GM23338 (cell line): ENCODE measurements at regions not wholly inside any gene's neighbourhood (a gene's known extent, or its start where the extent isn't known, plus 50 kb on each side); places are given as distances from the start of the nearest gene placed in this dataset.

Source experiments
- ATAC-seq: fragments of 200-7000 bp; cut with Tn5 transposase; 3 replicates; pipeline ENCODE4 v1.9.1; 2020
- DNase-seq: peaks from one replicate; pipeline ENCODE4 v3.0.0-alpha.2; 2015; ENCODE audit warnings: low spot score
- H2AFZ ChIP-seq: fragments of 200-600 bp; sonication (generic); 2 replicates; pipeline ENCODE4 v1.8.0; 2016; ENCODE audit warnings: antibody characterized with exemption, mild to moderate bottlenecking, moderate library complexity
- H3F3A ChIP-seq: fragments of 200-600 bp; sonication (generic); replicated peaks from 2 replicates; pipeline ENCODE4 v1.8.0; 2017; ENCODE audit warnings: antibody characterized with exemption, mixed run types, low read depth
- H3K27ac ChIP-seq: fragments of 200-600 bp; sonication (generic); 2 replicates; pipeline ENCODE4 v1.6.1; 2016; ENCODE audit warnings: low read depth
- H3K27me3 ChIP-seq: fragments of 200-600 bp; sonication (generic); 2 replicates; pipeline ENCODE4 v1.8.0; 2016; ENCODE audit warnings: mild to moderate bottlenecking, mixed run types, moderate library complexity; ENCODE audit not compliant: insufficient read depth
- H3K36me3 ChIP-seq: fragments of 200-600 bp; sonication (generic); 2 replicates; pipeline ENCODE4 v1.8.0; 2016; ENCODE audit warnings: mild to moderate bottlenecking; ENCODE audit not compliant: insufficient read depth
- H3K4me1 ChIP-seq: fragments of 200-600 bp; sonication (generic); 2 replicates; pipeline ENCODE4 v1.8.0; 2016; ENCODE audit warnings: mild to moderate bottlenecking, moderate library complexity; ENCODE audit not compliant: insufficient read depth
- H3K4me2 ChIP-seq: fragments of 200-600 bp; sonication (generic); 2 replicates; pipeline ENCODE4 v1.7.1; 2017; ENCODE audit warnings: mixed run types
- H3K4me3 ChIP-seq: fragments of 200-600 bp; sonication (generic); 2 replicates; pipeline ENCODE4 v1.6.1; 2016; ENCODE audit warnings: mixed run types
- H3K79me2 ChIP-seq: fragments of 200-600 bp; sonication (generic); replicated peaks from 2 replicates; pipeline ENCODE4 v1.8.0; 2017; ENCODE audit warnings: mild to moderate bottlenecking; ENCODE audit not compliant: insufficient read depth
- H3K9me2 ChIP-seq: fragments of 200-600 bp; sonication (generic); 2 replicates; pipeline ENCODE4 v1.8.0; 2017; ENCODE audit not compliant: insufficient read depth
- H4K20me1 ChIP-seq: fragments of 200-600 bp; sonication (generic); replicated peaks from 2 replicates; pipeline ENCODE4 v1.8.0; 2017; ENCODE audit warnings: mild to moderate bottlenecking; ENCODE audit not compliant: insufficient read depth
- H3K27ac Mint-ChIP-seq: 2 replicates; pipeline ENCODE4 v1.8.0; 2020; ENCODE audit warnings: inconsistent platforms, mild to moderate bottlenecking, moderate library complexity, mixed read lengths
- H3K27me3 Mint-ChIP-seq: 3 replicates; pipeline ENCODE4 v1.8.0; 2022; ENCODE audit warnings: low read depth, mild to moderate bottlenecking, moderate library complexity, mixed read lengths, inconsistent platforms; ENCODE audit not compliant: insufficient read depth, poor library complexity
- H3K36me3 Mint-ChIP-seq: 3 replicates; pipeline ENCODE4 v1.8.0; 2021; ENCODE audit warnings: low read depth, mild to moderate bottlenecking, inconsistent platforms, moderate library complexity, mixed read lengths
- H3K4me1 Mint-ChIP-seq: 3 replicates; pipeline ENCODE4 v1.8.0; 2020; ENCODE audit warnings: mild to moderate bottlenecking, inconsistent platforms, mixed read lengths
- H3K4me3 Mint-ChIP-seq: 3 replicates; pipeline ENCODE4 v1.8.0; 2021; ENCODE audit warnings: moderate library complexity, mild to moderate bottlenecking, inconsistent platforms, mixed read lengths
- H3K9me3 Mint-ChIP-seq: 3 replicates; pipeline ENCODE4 v1.8.0; 2020; ENCODE audit warnings: moderate library complexity, mild to moderate bottlenecking, inconsistent platforms, mixed read lengths
- CREB1 ChIP-seq: fragments of 250-450 bp; sonication (Bioruptor Pico); IDR thresholded peaks from 2 replicates; pipeline ENCODE4 v1.5.0; 2020; ENCODE audit warnings: low read depth, mild to moderate bottlenecking, moderate library complexity
- EZH2 ChIP-seq: fragments of 200-600 bp; sonication (generic); IDR thresholded peaks from one replicate; pipeline ENCODE4 v1.8.0; 2017; ENCODE audit warnings: antibody characterized with exemption, mild to moderate bottlenecking, low read depth; ENCODE audit not compliant: unreplicated experiment
- EZH2phosphoT487 ChIP-seq: fragments of 200-600 bp; sonication (generic); IDR thresholded peaks from one replicate; pipeline ENCODE4 v1.8.1; 2018; ENCODE audit warnings: antibody characterized with exemption; ENCODE audit not compliant: unreplicated experiment
- JUNB ChIP-seq: IDR thresholded peaks from one replicate; pipeline ENCODE4 v1.6.1; 2016; ENCODE audit warnings: antibody characterized with exemption; ENCODE audit not compliant: unreplicated experiment
- NANOG ChIP-seq: IDR thresholded peaks from 2 replicates; pipeline ENCODE4 v1.6.1; 2016; ENCODE audit warnings: antibody characterized with exemption, borderline replicate concordance
- POLR2AphosphoS5 ChIP-seq: IDR thresholded peaks from 2 replicates; pipeline ENCODE4 v1.6.1; 2016; ENCODE audit warnings: antibody characterized with exemption, low read depth
- STAT1 ChIP-seq: IDR thresholded peaks from one replicate; pipeline ENCODE4 v1.6.1; 2016; ENCODE audit warnings: antibody characterized with exemption; ENCODE audit not compliant: unreplicated experiment
- ZNF114 ChIP-seq: fragments of 250-450 bp; sonication (Bioruptor Pico); IDR thresholded peaks from 2 replicates; pipeline ENCODE4 v1.5.0; 2020; ENCODE audit warnings: mild to moderate bottlenecking, moderate library complexity
- ZNF331 ChIP-seq: fragments of 250-450 bp; sonication (Bioruptor Pico); IDR thresholded peaks from 2 replicates; pipeline ENCODE4 v1.5.0; 2020; ENCODE audit warnings: low read depth, mild to moderate bottlenecking, moderate library complexity
- TF ChIP-seq, protein P1 (sequence below): IDR thresholded peaks from one replicate; pipeline ENCODE4 v1.6.1; 2018; ENCODE audit warnings: antibody characterized with exemption; ENCODE audit not compliant: unreplicated experiment
- TF ChIP-seq, protein P2 (sequence below): IDR thresholded peaks from 2 replicates; pipeline ENCODE4 v1.6.1; 2016; ENCODE audit warnings: antibody characterized with exemption
- TF ChIP-seq, protein P3 (sequence below), 2 experiments: fragments of 200-600 bp in 1 of 2; sonication (generic) in 1 of 2; conservative IDR thresholded peaks; 2 replicates each; pipeline versions ENCODE4 v1.5.1 to v1.6.1; 2016 to 2017; ENCODE audit warnings: antibody characterized with exemption in 2 of 2, low read depth in 2 of 2, mild to moderate bottlenecking in 2 of 2, moderate library complexity in 1 of 2

DNA sequence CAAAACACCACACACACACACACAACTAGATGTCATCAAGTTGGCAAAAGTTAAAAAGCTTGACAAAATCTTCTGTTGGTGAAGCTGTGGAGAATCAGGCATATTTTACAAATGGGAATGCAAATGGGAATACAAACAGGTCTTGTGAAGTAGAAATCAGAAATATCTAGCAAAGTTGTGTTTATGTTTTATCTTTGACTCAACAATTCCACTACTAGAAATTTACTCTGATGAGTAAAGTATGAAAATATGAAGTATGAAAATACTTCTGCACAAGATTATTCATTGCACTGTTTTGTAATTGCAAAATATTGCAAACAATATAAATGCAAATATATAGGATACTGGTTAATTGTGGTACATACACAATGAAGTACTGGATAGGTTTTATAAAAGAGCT, 1166.0 kb upstream of the GJE1 start:
- ATAC-seq (no peak), DNase-seq (no peak)
- Histone ChIP-seq H3K4me3 (no peak overlapping the region), H3K27ac (no peak overlapping the region), H3K4me1 (no peaks in the 10 kb centered on the region), H2AFZ (no peak overlapping the region), H4K20me1 (no peaks in the 10 kb centered on the region), H3K36me3 (no peaks in the 10 kb centered on the region), H3F3A (no peaks in the 10 kb centered on the region), H3K79me2 (no peaks in the 10 kb centered on the region), H3K27me3 (no peaks in the 10 kb centered on the region), H3K9me2 (no peaks in the 10 kb centered on the region), H3K4me2 (no peak overlapping the region)
- no peak overlapping the region; the same call in 1 of the 2 replicates for H3K27ac Mint-ChIP-seq
- H3K36me3 Mint-ChIP-seq: 0 out of 3 replicates have a peak, but pooled peaks cover 5% of the 10 kb centered on the region
- H3K9me3 Mint-ChIP-seq: peaks cover 4% of the 10 kb centered on the region; the same call in 2 of the 3 replicates
- H3K4me1 Mint-ChIP-seq: no peaks in the 10 kb centered on the region
- H3K27me3 Mint-ChIP-seq: no peaks in the 10 kb centered on the region
- H3K4me3 Mint-ChIP-seq: no peak overlapping the region
- no peak for TF ChIP-seq STAT1
- no peak for TF ChIP-seq NANOG
- TF ChIP-seq ZNF331 (CRISPR knock-in tag): no peak
- TF ChIP-seq, protein P1, sequence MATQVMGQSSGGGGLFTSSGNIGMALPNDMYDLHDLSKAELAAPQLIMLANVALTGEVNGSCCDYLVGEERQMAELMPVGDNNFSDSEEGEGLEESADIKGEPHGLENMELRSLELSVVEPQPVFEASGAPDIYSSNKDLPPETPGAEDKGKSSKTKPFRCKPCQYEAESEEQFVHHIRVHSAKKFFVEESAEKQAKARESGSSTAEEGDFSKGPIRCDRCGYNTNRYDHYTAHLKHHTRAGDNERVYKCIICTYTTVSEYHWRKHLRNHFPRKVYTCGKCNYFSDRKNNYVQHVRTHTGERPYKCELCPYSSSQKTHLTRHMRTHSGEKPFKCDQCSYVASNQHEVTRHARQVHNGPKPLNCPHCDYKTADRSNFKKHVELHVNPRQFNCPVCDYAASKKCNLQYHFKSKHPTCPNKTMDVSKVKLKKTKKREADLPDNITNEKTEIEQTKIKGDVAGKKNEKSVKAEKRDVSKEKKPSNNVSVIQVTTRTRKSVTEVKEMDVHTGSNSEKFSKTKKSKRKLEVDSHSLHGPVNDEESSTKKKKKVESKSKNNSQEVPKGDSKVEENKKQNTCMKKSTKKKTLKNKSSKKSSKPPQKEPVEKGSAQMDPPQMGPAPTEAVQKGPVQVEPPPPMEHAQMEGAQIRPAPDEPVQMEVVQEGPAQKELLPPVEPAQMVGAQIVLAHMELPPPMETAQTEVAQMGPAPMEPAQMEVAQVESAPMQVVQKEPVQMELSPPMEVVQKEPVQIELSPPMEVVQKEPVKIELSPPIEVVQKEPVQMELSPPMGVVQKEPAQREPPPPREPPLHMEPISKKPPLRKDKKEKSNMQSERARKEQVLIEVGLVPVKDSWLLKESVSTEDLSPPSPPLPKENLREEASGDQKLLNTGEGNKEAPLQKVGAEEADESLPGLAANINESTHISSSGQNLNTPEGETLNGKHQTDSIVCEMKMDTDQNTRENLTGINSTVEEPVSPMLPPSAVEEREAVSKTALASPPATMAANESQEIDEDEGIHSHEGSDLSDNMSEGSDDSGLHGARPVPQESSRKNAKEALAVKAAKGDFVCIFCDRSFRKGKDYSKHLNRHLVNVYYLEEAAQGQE: no peak
- TF ChIP-seq JUNB: no peak
- TF ChIP-seq POLR2AphosphoS5: no peak
- TF ChIP-seq, protein P2, sequence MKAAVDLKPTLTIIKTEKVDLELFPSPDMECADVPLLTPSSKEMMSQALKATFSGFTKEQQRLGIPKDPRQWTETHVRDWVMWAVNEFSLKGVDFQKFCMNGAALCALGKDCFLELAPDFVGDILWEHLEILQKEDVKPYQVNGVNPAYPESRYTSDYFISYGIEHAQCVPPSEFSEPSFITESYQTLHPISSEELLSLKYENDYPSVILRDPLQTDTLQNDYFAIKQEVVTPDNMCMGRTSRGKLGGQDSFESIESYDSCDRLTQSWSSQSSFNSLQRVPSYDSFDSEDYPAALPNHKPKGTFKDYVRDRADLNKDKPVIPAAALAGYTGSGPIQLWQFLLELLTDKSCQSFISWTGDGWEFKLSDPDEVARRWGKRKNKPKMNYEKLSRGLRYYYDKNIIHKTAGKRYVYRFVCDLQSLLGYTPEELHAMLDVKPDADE: no peak
- TF ChIP-seq CREB1 (CRISPR knock-in tag): no peak
- no peak for TF ChIP-seq EZH2phosphoT487

DNA sequence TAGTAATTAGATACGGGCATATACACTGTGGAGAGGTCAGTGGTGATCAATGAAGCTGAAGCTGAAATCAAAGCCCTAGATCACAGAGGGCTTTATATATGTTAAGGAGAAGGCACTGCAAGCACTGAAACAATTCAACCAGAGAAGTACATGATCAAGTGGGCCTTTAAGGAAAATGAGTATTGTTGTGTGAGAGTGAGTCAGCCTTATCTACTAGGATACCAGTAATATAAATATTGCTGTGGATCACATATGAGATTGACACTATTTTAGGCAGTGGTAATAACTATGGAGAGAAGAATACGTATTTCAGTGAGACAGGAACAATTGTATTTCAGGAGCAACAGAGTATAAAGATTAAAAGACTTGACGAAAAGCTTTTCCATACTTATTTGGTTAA, 1172.2 kb upstream of the GJE1 start:
- H3K79me2 ChIP-seq: no peaks in the 10 kb centered on the region
- no peaks in the 10 kb centered on the region for H3K36me3 ChIP-seq
- ATAC-seq (no peak), DNase-seq (no peak)
- H3K9me2 ChIP-seq: no peaks in the 10 kb centered on the region
- Mint-ChIP-seq H3K4me3 (no peak overlapping the region), H3K27me3 (no peaks in the 10 kb centered on the region), H3K36me3 (no peaks in the 10 kb centered on the region), H3K9me3 (no peaks in the 10 kb centered on the region), H3K27ac (no peak overlapping the region), H3K4me1 (no peaks in the 10 kb centered on the region)
- H3K4me2 ChIP-seq: no peak overlapping the region
- H3F3A ChIP-seq: no peaks in the 10 kb centered on the region
- H3K4me1 ChIP-seq: no peaks in the 10 kb centered on the region
- H2AFZ ChIP-seq: no peak overlapping the region
- no peaks in the 10 kb centered on the region for H4K20me1 ChIP-seq
- no peak overlapping the region for H3K27ac ChIP-seq
- no peak overlapping the region for H3K4me3 ChIP-seq
- no peaks in the 10 kb centered on the region for H3K27me3 ChIP-seq
- TF ChIP-seq, protein P3, sequence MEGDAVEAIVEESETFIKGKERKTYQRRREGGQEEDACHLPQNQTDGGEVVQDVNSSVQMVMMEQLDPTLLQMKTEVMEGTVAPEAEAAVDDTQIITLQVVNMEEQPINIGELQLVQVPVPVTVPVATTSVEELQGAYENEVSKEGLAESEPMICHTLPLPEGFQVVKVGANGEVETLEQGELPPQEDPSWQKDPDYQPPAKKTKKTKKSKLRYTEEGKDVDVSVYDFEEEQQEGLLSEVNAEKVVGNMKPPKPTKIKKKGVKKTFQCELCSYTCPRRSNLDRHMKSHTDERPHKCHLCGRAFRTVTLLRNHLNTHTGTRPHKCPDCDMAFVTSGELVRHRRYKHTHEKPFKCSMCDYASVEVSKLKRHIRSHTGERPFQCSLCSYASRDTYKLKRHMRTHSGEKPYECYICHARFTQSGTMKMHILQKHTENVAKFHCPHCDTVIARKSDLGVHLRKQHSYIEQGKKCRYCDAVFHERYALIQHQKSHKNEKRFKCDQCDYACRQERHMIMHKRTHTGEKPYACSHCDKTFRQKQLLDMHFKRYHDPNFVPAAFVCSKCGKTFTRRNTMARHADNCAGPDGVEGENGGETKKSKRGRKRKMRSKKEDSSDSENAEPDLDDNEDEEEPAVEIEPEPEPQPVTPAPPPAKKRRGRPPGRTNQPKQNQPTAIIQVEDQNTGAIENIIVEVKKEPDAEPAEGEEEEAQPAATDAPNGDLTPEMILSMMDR (conservative IDR thresholded peaks at IDR 0.05; ENCODE audit: low read depth in 2 of 2): no peak
- no peak for TF ChIP-seq ZNF331 (CRISPR knock-in tag)
- TF ChIP-seq JUNB: no peak
- no peak for TF ChIP-seq ZNF114 (CRISPR knock-in tag)
- TF ChIP-seq, protein P1: no peak
- TF ChIP-seq STAT1: no peak
- TF ChIP-seq NANOG: no peak
- no peak for TF ChIP-seq EZH2
- TF ChIP-seq, protein P2: no peak
- TF ChIP-seq POLR2AphosphoS5: no peak
- TF ChIP-seq CREB1 (CRISPR knock-in tag): no peak
- TF ChIP-seq EZH2phosphoT487: no peak
